ENCODE measurements at regions not wholly inside any gene's neighbourhood (a gene's known extent, or its start where the extent isn't known, plus 50 kb on each side); places are given as distances from the start of the nearest gene placed in this dataset.
A peak's percentile ranks its signal among the peaks of the same experiment; 100 is the strongest.

DNA sequence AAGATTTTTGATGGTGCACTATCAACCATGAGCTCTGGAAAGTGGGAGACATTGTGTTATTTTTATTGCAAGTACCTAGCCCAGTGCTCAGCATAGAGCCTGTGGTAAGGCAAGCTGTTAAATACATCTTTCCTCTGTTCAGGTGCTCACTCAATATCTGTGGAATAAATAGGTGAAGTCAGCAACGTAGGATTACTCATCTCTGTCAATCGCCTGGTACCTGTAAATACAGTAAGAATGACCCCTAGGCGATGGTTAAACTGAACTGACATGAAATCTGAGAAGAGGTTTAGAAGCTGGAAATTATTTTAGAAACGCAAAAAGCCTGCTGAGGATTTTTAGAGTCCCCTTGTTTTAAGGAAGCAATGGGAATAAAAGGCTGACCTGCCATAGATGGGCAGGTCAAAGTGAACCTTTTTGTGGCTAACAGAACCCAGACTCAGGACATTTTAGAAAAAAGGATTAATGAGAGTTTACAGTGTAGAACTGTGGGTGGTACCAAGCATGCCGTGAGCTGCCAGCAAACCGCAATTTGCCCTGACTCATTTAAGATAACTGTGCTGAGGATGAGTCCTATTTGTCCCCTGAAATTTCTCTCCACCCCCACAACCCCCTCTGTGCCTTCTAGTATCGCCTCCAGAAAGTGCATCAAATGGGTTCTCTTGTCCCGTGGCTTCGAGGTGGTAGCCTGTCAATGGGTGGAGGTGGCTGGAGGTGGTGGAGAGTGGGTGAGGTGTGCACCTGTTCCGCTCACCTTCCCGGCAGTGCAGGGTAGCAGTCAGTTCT lies 375.1 kb downstream of the MED10 start:
- Histone ChIP-seq H3K27me3 (ENCODE audit: low read length) (no peaks in the 10 kb centered on the region), H2AFZ (ENCODE audit: low read length) (peak overlapping the region; percentile 41), H3K27ac (ENCODE audit: low read length) (peak overlapping the region; percentile 82), H3K4me3 (ENCODE audit: low read length) (peak overlapping the region; percentile 27; the same call in 1 of the 2 replicates), H3K9me3 (ENCODE audit: low read length) (no peaks in the 10 kb centered on the region), H3K4me1 (ENCODE audit: insufficient read depth, low read length) (peaks cover 39% of the 10 kb centered on the region), H3K4me2 (ENCODE audit: low read length) (peak overlapping the region; percentile 68), H3K9ac (ENCODE audit: low read length) (peak overlapping the region; percentile 16; the same call in 1 of the 2 replicates), H4K20me1 (ENCODE audit: low read length) (no peaks in the 10 kb centered on the region), H3F3A (ENCODE audit: low read length, unreplicated experiment) (no peaks in the 10 kb centered on the region), H3K9me2 (replicated peaks; ENCODE audit: low read length) (no peaks in the 10 kb centered on the region), H3K36me3 (ENCODE audit: low read depth, low read length) (no peaks in the 10 kb centered on the region), H3K79me2 (ENCODE audit: low read length) (no peaks in the 10 kb centered on the region)
- CTCF ChIA-PET, result no interaction called here
- ATAC-seq, result no peak
- intact Hi-C loops (cut with micrococcal nuclease), result no loop called here
- DNase-seq, result peak; percentile 99
- TF ChIP-seq EZH2 (IDR thresholded peaks at IDR 0.05; ENCODE audit: low read length, unreplicated experiment), result no peak
- no peak for TF ChIP-seq EZH2phosphoT487 (IDR thresholded peaks at IDR 0.05; ENCODE audit: borderline replicate concordance, low read length)
- TF ChIP-seq, protein P1, sequence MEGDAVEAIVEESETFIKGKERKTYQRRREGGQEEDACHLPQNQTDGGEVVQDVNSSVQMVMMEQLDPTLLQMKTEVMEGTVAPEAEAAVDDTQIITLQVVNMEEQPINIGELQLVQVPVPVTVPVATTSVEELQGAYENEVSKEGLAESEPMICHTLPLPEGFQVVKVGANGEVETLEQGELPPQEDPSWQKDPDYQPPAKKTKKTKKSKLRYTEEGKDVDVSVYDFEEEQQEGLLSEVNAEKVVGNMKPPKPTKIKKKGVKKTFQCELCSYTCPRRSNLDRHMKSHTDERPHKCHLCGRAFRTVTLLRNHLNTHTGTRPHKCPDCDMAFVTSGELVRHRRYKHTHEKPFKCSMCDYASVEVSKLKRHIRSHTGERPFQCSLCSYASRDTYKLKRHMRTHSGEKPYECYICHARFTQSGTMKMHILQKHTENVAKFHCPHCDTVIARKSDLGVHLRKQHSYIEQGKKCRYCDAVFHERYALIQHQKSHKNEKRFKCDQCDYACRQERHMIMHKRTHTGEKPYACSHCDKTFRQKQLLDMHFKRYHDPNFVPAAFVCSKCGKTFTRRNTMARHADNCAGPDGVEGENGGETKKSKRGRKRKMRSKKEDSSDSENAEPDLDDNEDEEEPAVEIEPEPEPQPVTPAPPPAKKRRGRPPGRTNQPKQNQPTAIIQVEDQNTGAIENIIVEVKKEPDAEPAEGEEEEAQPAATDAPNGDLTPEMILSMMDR (conservative IDR thresholded peaks at IDR 0.05; ENCODE audit: low read depth, low read length), result no peak
- POLR2A ChIA-PET (ENCODE audit: unreplicated experiment), result no interaction called here
- no TSS peak for BruUV-seq (replicated peaks)

DNA sequence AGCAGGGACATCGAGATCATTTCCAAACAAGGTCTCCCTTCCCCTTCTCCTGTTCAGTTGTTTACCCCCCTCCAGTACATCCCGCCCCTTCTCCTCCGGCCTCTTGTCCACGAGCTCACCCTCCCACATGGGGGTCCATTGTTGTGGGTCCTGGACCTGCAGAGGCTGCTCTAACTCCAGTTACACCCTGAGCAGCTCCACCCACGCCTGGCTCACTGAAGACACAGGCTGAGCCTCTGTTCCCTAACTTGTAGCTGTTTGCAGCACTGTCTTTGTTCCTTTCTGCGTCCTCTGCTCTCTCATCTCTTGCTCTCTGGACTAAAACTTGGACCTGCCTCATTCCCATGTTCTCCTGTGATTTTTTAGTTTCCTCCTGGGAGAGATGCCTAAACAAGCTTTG lies 377.5 kb downstream of the MED10 start:
- no TSS peak for BruUV-seq (replicated peaks)
- H4K20me1 ChIP-seq (ENCODE audit: low read length), result no peaks in the 10 kb centered on the region
- H3K9me2 ChIP-seq (replicated peaks; ENCODE audit: low read length), result no peaks in the 10 kb centered on the region
- POLR2A ChIA-PET (ENCODE audit: unreplicated experiment), result no interaction called here
- no peaks in the 10 kb centered on the region for H3K36me3 ChIP-seq (ENCODE audit: low read depth, low read length)
- TF ChIP-seq EZH2phosphoT487 (IDR thresholded peaks at IDR 0.05; ENCODE audit: borderline replicate concordance, low read length) (no peak), EZH2 (IDR thresholded peaks at IDR 0.05; ENCODE audit: low read length, unreplicated experiment) (no peak)
- TF ChIP-seq, protein P1 (conservative IDR thresholded peaks at IDR 0.05; ENCODE audit: low read depth, low read length), result no peak
- peaks cover 7% of the 10 kb centered on the region for H3K9me3 ChIP-seq (ENCODE audit: low read length)
- CTCF ChIA-PET, result no interaction called here
- H3K27me3 ChIP-seq (ENCODE audit: low read length), result no peaks in the 10 kb centered on the region
- intact Hi-C loops (cut with micrococcal nuclease), result no loop called here
- no peaks in the 10 kb centered on the region for H3F3A ChIP-seq (ENCODE audit: low read length, unreplicated experiment)
- ATAC-seq (no peak), DNase-seq (no peak)
- H3K9ac ChIP-seq (ENCODE audit: low read length), result no peak overlapping the region
- H3K4me3 ChIP-seq (ENCODE audit: low read length), result no peak overlapping the region
- H3K79me2 ChIP-seq (ENCODE audit: low read length), result no peaks in the 10 kb centered on the region
- no peak overlapping the region for H2AFZ ChIP-seq (ENCODE audit: low read length)
- H3K4me2 ChIP-seq (ENCODE audit: low read length), result no peak overlapping the region
- peaks cover 39% of the 10 kb centered on the region for H3K4me1 ChIP-seq (ENCODE audit: insufficient read depth, low read length)
- H3K27ac ChIP-seq (ENCODE audit: low read length), result no peak overlapping the region

DNA sequence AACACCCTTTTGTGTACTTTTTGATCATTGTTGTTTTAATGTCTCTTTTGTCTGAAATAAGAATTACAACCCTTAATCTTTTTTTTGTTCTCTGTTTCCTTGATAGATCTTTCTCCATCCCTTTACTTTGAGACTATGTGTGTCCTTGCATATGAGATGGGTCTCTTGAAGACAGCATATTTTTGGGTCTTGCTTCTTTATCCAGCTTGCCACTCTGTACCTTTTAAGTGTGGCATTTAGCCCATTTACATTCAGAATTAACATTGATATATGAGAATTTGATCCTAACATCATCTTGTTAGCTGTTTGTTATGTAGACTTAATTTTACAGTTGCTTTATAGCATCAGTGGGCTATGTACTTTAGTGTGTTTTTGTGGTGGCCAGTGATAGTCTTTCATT lies 382.5 kb downstream of the MED10 start:
- intact Hi-C loops (cut with micrococcal nuclease), result no loop called here

More for the DNA sequence above, 382.5 kb downstream of the MED10 start:
- no peak overlapping the region for H3K27ac ChIP-seq (ENCODE audit: low read length)
- POLR2A ChIA-PET (ENCODE audit: unreplicated experiment), result no interaction called here
- no peaks in the 10 kb centered on the region for H3K79me2 ChIP-seq (ENCODE audit: low read length)
- peaks cover 31% of the 10 kb centered on the region for H3K9me3 ChIP-seq (ENCODE audit: low read length)
- no peaks in the 10 kb centered on the region for H3K9me2 ChIP-seq (replicated peaks; ENCODE audit: low read length)
- no TSS peak for BruUV-seq (replicated peaks)
- no peaks in the 10 kb centered on the region for H3K36me3 ChIP-seq (ENCODE audit: low read depth, low read length)
- H3K4me3 ChIP-seq (ENCODE audit: low read length), result no peak overlapping the region
- H3K4me1 ChIP-seq (ENCODE audit: insufficient read depth, low read length), result peaks cover 5% of the 10 kb centered on the region; the same call in 1 of the 2 replicates
- no peak overlapping the region for H3K9ac ChIP-seq (ENCODE audit: low read length)
- TF ChIP-seq, protein P1 (conservative IDR thresholded peaks at IDR 0.05; ENCODE audit: low read depth, low read length), result no peak
- TF ChIP-seq EZH2 (IDR thresholded peaks at IDR 0.05; ENCODE audit: low read length, unreplicated experiment) (no peak), EZH2phosphoT487 (IDR thresholded peaks at IDR 0.05; ENCODE audit: borderline replicate concordance, low read length) (no peak)
- CTCF ChIA-PET, result no interaction called here
- H2AFZ ChIP-seq (ENCODE audit: low read length), result no peak overlapping the region
- no peaks in the 10 kb centered on the region for H3F3A ChIP-seq (ENCODE audit: low read length, unreplicated experiment)
- ATAC-seq (no peak), DNase-seq (no peak)
- H3K4me2 ChIP-seq (ENCODE audit: low read length), result no peak overlapping the region
- no peaks in the 10 kb centered on the region for H3K27me3 ChIP-seq (ENCODE audit: low read length)
- no peaks in the 10 kb centered on the region for H4K20me1 ChIP-seq (ENCODE audit: low read length)

All from PC-3 (cell line).